ENCODE measurements at regions not wholly inside any gene's neighbourhood (a gene's known extent, or its start where the extent isn't known, plus 50 kb on each side); places are given as distances from the start of the nearest gene placed in this dataset.

DNA sequence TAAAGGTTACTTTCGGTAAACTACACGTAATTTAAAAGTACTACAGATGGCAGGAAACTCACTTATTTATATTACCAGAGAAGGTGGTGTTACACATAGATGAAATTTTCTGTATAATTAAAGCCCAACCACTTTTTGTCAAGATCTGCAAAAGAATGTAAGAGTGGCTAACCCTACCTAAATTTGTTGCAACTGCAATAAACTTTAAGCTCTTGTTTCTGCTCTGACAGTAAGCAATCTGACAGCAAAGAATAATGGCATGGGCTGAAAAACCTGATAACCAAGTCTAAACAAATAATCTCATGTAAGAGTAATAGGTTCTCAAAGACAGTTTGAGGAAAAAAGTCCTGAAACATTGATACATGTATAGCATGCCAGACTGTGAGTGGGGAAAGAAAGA, 897.3 kb downstream of the TUSC7 start:
- H3K4me3 ChIP-seq (ENCODE audit: low read length), result no peak overlapping the region
- Mint-ChIP-seq H3K27ac (no peak overlapping the region), H3K4me3 (no peak overlapping the region), H3K9me3 (peaks cover 6% of the 10 kb centered on the region), H3K36me3 (ENCODE audit: low read depth) (no peaks in the 10 kb centered on the region), H3K4me1 (ENCODE audit: low read depth) (no peaks in the 10 kb centered on the region), H3K27me3 (no peaks in the 10 kb centered on the region)
- ChIA-PET CTCF (no interaction called here), POLR2A (no interaction called here)
- intact Hi-C loops (cut with DNase I, micrococcal nuclease), result no loop called here
- no peaks in the 10 kb centered on the region for H3K4me1 ChIP-seq (ENCODE audit: insufficient read depth, low read length)
- H3K9me3 ChIP-seq (ENCODE audit: control insufficient read depth in 1 of 2, insufficient read depth in 1 of 2, low read length in 2 of 2), result peaks cover 0 to 4% of the 10 kb centered on the region in 2 experiments
- no peak overlapping the region for H3K27ac ChIP-seq (ENCODE audit: low read depth in 1 of 2, low read length in 2 of 2)
- TF ChIP-seq, protein P1, sequence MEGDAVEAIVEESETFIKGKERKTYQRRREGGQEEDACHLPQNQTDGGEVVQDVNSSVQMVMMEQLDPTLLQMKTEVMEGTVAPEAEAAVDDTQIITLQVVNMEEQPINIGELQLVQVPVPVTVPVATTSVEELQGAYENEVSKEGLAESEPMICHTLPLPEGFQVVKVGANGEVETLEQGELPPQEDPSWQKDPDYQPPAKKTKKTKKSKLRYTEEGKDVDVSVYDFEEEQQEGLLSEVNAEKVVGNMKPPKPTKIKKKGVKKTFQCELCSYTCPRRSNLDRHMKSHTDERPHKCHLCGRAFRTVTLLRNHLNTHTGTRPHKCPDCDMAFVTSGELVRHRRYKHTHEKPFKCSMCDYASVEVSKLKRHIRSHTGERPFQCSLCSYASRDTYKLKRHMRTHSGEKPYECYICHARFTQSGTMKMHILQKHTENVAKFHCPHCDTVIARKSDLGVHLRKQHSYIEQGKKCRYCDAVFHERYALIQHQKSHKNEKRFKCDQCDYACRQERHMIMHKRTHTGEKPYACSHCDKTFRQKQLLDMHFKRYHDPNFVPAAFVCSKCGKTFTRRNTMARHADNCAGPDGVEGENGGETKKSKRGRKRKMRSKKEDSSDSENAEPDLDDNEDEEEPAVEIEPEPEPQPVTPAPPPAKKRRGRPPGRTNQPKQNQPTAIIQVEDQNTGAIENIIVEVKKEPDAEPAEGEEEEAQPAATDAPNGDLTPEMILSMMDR (IDR thresholded peaks at IDR 0.05), result no peak
- H3K27me3 ChIP-seq (ENCODE audit: control insufficient read depth in 1 of 2, insufficient read depth in 2 of 2, low read length in 2 of 2), result no peaks in the 10 kb centered on the region
- H3K36me3 ChIP-seq (ENCODE audit: insufficient read depth, low read length), result no peaks in the 10 kb centered on the region
- no peak for ATAC-seq (ENCODE audit: poor library complexity)
- DNase-seq, result no peak

DNA sequence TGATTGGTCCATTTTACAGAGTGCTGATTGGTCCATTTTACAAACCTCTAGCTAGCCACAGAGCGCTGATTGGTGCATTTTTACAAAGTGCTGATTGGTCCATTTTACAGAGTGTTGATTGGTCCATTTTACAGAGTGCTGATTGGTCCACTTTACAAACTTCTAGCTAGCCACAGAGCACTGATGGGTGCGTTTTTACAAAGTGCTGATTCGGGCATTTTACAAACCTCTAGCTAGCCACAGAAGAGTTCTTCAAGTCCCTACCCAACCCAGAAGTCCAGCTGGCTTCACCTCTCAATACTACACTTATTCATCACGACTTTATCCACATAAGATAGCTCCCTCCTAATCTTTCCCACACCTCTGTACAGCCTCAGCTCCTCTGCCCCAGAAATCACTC, 899.8 kb downstream of the TUSC7 start:
- Histone ChIP-seq H3K4me3 (ENCODE audit: low read length) (no peak overlapping the region), H3K4me1 (ENCODE audit: insufficient read depth, low read length) (no peaks in the 10 kb centered on the region), H3K9me3 (ENCODE audit: control insufficient read depth in 1 of 2, insufficient read depth in 1 of 2, low read length in 2 of 2) (peaks cover 0 to 4% of the 10 kb centered on the region in 2 experiments), H3K27ac (ENCODE audit: low read depth in 1 of 2, low read length in 2 of 2) (no peak overlapping the region), H3K27me3 (ENCODE audit: control insufficient read depth in 1 of 2, insufficient read depth in 2 of 2, low read length in 2 of 2) (no peaks in the 10 kb centered on the region), H3K36me3 (ENCODE audit: insufficient read depth, low read length) (no peaks in the 10 kb centered on the region)
- no peak for DNase-seq
- Mint-ChIP-seq H3K4me1 (ENCODE audit: low read depth) (no peaks in the 10 kb centered on the region), H3K27ac (no peak overlapping the region), H3K36me3 (ENCODE audit: low read depth) (no peaks in the 10 kb centered on the region), H3K4me3 (no peak overlapping the region), H3K9me3 (peaks cover 9% of the 10 kb centered on the region), H3K27me3 (no peaks in the 10 kb centered on the region)
- no peak for ATAC-seq (ENCODE audit: poor library complexity)
- ChIA-PET POLR2A (no interaction called here), CTCF (interaction anchor here (1.3 kb wide), 1 partner anchor 20 kb away, joined by 3 read pairs; no protein-coding TSS in a partner anchor)
- TF ChIP-seq, protein P1 (IDR thresholded peaks at IDR 0.05), result no peak
- intact Hi-C loops (cut with DNase I, micrococcal nuclease), result no loop called here

DNA sequence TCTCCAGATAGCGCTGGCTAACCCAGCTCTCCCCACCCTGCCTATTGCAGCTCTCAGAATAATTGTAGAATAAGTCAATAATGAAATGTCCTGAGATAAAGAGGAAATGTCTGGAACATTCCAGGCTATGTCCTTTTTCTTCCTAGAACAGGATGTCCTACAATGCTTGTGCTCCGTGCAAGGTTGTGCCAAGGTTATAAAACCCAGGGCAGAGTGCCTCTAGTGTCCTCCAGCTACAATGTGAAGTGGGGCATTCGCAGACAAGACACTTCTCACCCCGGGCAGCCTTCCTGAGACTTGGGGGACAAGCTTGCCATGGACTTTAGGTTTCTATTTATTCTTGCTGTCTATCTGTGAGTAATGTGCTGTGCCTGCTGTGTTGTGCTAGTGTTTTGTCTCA, 900.6 kb downstream of the TUSC7 start:
- peaks cover 0 to 4% of the 10 kb centered on the region in 2 experiments for H3K9me3 ChIP-seq (ENCODE audit: control insufficient read depth in 1 of 2, insufficient read depth in 1 of 2, low read length in 2 of 2)
- Mint-ChIP-seq H3K27ac (no peak overlapping the region), H3K4me3 (no peak overlapping the region), H3K27me3 (no peaks in the 10 kb centered on the region), H3K36me3 (ENCODE audit: low read depth) (no peaks in the 10 kb centered on the region), H3K9me3 (peaks cover 9% of the 10 kb centered on the region), H3K4me1 (ENCODE audit: low read depth) (no peaks in the 10 kb centered on the region)
- H3K27ac ChIP-seq (ENCODE audit: low read depth in 1 of 2, low read length in 2 of 2), result no peak overlapping the region
- H3K4me3 ChIP-seq (ENCODE audit: low read length), result no peak overlapping the region
- intact Hi-C loops (cut with DNase I, micrococcal nuclease), result no loop called here
- no peak for DNase-seq
- ChIA-PET POLR2A (no interaction called here), CTCF (no interaction called here)
- H3K27me3 ChIP-seq (ENCODE audit: control insufficient read depth in 1 of 2, insufficient read depth in 2 of 2, low read length in 2 of 2), result no peaks in the 10 kb centered on the region
- no peaks in the 10 kb centered on the region for H3K36me3 ChIP-seq (ENCODE audit: insufficient read depth, low read length)
- no peak for ATAC-seq (ENCODE audit: poor library complexity)
- TF ChIP-seq, protein P1 (IDR thresholded peaks at IDR 0.05), result no peak
- no peaks in the 10 kb centered on the region for H3K4me1 ChIP-seq (ENCODE audit: insufficient read depth, low read length)

All from CD4-positive, alpha-beta T cell (primary cell).